ENCODE measurements at regions not wholly inside any gene's neighbourhood (a gene's known extent, or its start where the extent isn't known, plus 50 kb on each side); places are given as distances from the start of the nearest gene placed in this dataset.

GRCh38 chr7:92973974-92974373 lies 137.6 kb upstream of the CDK6 start:
- H3K9me3 ChIP-seq = no peaks in the 10 kb centered on the region
- 64% methylated on average over 2 of the region's 2 CpGs for WGBS
- no peaks in the 10 kb centered on the region for H3K36me3 ChIP-seq
- DNase-seq (ENCODE audit: low spot score) = no peak
- no peaks in the 10 kb centered on the region for H3K4me1 ChIP-seq (replicated peaks)
- no peak for TF ChIP-seq POLR2A (IDR thresholded peaks at IDR 0.05)
- TF ChIP-seq CTCF (IDR thresholded peaks at IDR 0.05) = no peak
- TF ChIP-seq POLR2AphosphoS5 (IDR thresholded peaks at IDR 0.05) = no peak
- intact Hi-C loops (cut with DNase I) = no loop called here
- H3K27ac ChIP-seq = no peak overlapping the region
- no peaks in the 10 kb centered on the region for H3K27me3 ChIP-seq (replicated peaks; ENCODE audit: insufficient read depth)
- no peak overlapping the region for H3K4me3 ChIP-seq

GRCh38 chr7:92973293-92973731 lies 136.9 kb upstream of the CDK6 start:
- TF ChIP-seq POLR2A (IDR thresholded peaks at IDR 0.05) (no peak), POLR2AphosphoS5 (IDR thresholded peaks at IDR 0.05) (no peak), CTCF (IDR thresholded peaks at IDR 0.05) (no peak)
- no peaks in the 10 kb centered on the region for H3K36me3 ChIP-seq
- DNase-seq (ENCODE audit: low spot score) = no peak
- H3K27me3 ChIP-seq (replicated peaks; ENCODE audit: insufficient read depth) = no peaks in the 10 kb centered on the region
- H3K4me3 ChIP-seq = no peak overlapping the region
- no peaks in the 10 kb centered on the region for H3K4me1 ChIP-seq (replicated peaks)
- H3K9me3 ChIP-seq = no peaks in the 10 kb centered on the region
- intact Hi-C loops (cut with DNase I) = no loop called here
- no peak overlapping the region for H3K27ac ChIP-seq

GRCh38 chr7:92972441-92972840 lies 136.1 kb upstream of the CDK6 start:
- 88% methylated on average over 3 of the region's 3 CpGs for WGBS
- no peak for TF ChIP-seq CTCF (IDR thresholded peaks at IDR 0.05)
- no peak for TF ChIP-seq POLR2AphosphoS5 (IDR thresholded peaks at IDR 0.05)
- TF ChIP-seq POLR2A (IDR thresholded peaks at IDR 0.05) = no peak
- DNase-seq (ENCODE audit: low spot score) = no peak
- Histone ChIP-seq H3K36me3 (no peaks in the 10 kb centered on the region), H3K9me3 (no peaks in the 10 kb centered on the region), H3K4me3 (no peak overlapping the region), H3K27me3 (replicated peaks; ENCODE audit: insufficient read depth) (no peaks in the 10 kb centered on the region), H3K4me1 (replicated peaks) (no peaks in the 10 kb centered on the region), H3K27ac (no peak overlapping the region)
- intact Hi-C loops (cut with DNase I) = no loop called here

GRCh38 chr7:92969061-92969460 lies 132.7 kb upstream of the CDK6 start:
- 72% methylated on average over 3 of the region's 3 CpGs for WGBS

More at GRCh38 chr7:92969061-92969460, 132.7 kb upstream of the CDK6 start:
- no peaks in the 10 kb centered on the region for H3K36me3 ChIP-seq
- no peak overlapping the region for H3K27ac ChIP-seq
- H3K27me3 ChIP-seq (replicated peaks; ENCODE audit: insufficient read depth) = no peaks in the 10 kb centered on the region
- intact Hi-C loops (cut with DNase I) = no loop called here
- DNase-seq (ENCODE audit: low spot score) = no peak
- no peak overlapping the region for H3K4me3 ChIP-seq
- TF ChIP-seq POLR2A (IDR thresholded peaks at IDR 0.05) = no peak
- TF ChIP-seq POLR2AphosphoS5 (IDR thresholded peaks at IDR 0.05) = no peak
- TF ChIP-seq CTCF (IDR thresholded peaks at IDR 0.05) = no peak
- no peaks in the 10 kb centered on the region for H3K9me3 ChIP-seq
- H3K4me1 ChIP-seq (replicated peaks) = no peaks in the 10 kb centered on the region
